ENCODE measurements at regions not wholly inside any gene's neighbourhood (a gene's known extent, or its start where the extent isn't known, plus 50 kb on each side); places are given as distances from the start of the nearest gene placed in this dataset.

DNA sequence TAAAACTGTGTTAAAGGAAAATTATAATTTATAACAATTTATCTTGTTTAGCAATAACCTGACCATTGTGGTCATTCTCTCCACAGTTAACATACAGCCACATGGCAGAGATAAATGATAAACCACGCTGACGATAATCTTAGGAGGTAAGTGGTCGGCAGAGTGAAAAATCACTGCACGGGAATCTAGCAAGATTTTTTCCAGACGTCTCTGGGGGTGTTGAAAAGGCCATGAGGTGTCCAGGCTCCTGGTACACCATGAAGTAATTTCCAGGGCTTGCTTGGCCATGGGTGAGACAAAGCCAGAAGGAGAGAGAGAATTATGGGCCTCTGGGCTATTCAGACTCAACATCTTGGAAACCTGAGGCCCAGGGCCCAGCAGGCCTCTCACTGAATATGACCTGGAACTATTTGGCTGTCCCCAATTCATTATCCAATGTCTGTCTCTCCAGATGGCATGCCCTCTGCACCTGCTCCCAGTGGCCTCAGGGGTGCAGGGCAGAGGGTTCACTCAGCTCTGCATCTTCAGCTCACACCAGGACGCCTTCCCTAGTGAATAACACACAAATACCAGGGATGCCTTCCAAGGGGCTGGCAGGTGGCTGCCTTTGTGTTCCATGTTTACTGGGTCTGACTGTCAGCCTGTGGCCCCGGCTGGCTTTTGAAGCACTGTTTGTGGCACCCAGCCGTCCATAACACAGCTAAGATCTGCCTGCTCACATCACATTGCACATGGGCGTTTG lies 590.4 kb upstream of the PFKP start:
- no peak overlapping the region for H4K91ac ChIP-seq (ENCODE audit: low read depth, low read length, poor library complexity)
- DNase-seq (ENCODE audit: low spot score) = peak; percentile 51
- WGBS, 2 donors (ENCODE audit: extremely low coverage in 2 of 2, insufficient read length in 2 of 2, insufficient replicate concordance in 1 of 2) = no CpG with 5 or more reads among the region's 9 CpGs
- no peak overlapping the region for H2AK5ac ChIP-seq (ENCODE audit: low read depth, low read length)
- no peak overlapping the region for H3K4me3 ChIP-seq (ENCODE audit: low read length in 2 of 2)
- no peak overlapping the region for H3K9ac ChIP-seq (ENCODE audit: low read depth, low read length, poor library complexity)
- no peak overlapping the region for H3K18ac ChIP-seq (ENCODE audit: low read length)
- H3K4ac ChIP-seq (ENCODE audit: low read length) = no peak overlapping the region
- H3K36me3 ChIP-seq (replicated peaks in 1 of 2; ENCODE audit: control insufficient read depth in 2 of 2, insufficient read depth in 2 of 2, low read length in 2 of 2) = no peaks in the 10 kb centered on the region
- H3K23ac ChIP-seq (ENCODE audit: low read depth, low read length, poor library complexity) = no peak overlapping the region
- no peak overlapping the region for H3K4me2 ChIP-seq (ENCODE audit: insufficient read depth, low read length, poor library complexity, severe bottlenecking)
- peak overlapping the region; percentile 72 for H3K27ac ChIP-seq (replicated peaks; ENCODE audit: low read length)
- H2BK12ac ChIP-seq (ENCODE audit: low read length) = no peak overlapping the region
- no peak overlapping the region for H4K8ac ChIP-seq (ENCODE audit: low read depth, low read length)
- peaks cover 0 to 5% of the 10 kb centered on the region in 2 donors for H3K9me3 ChIP-seq (replicated peaks in 1 of 2; ENCODE audit: control insufficient read depth in 2 of 2, insufficient read depth in 1 of 2, low read depth in 1 of 2, low read length in 2 of 2)
- H2BK15ac ChIP-seq (ENCODE audit: low read length) = no peak overlapping the region
- H3K14ac ChIP-seq (ENCODE audit: low read length) = no peak overlapping the region
- no peak overlapping the region for H2BK5ac ChIP-seq (ENCODE audit: low read length)
- H3K79me1 ChIP-seq (ENCODE audit: low read depth, low read length) = no peaks in the 10 kb centered on the region
- no peak overlapping the region for H2BK120ac ChIP-seq (ENCODE audit: low read depth, low read length)
- H2AFZ ChIP-seq (ENCODE audit: low read length) = peak overlapping the region; percentile 39
- peaks cover 2 to 7% of the 10 kb centered on the region in 2 donors for H3K4me1 ChIP-seq (ENCODE audit: control insufficient read depth in 2 of 2, insufficient read depth in 1 of 2, low read depth in 1 of 2, low read length in 2 of 2)
- H3K27me3 ChIP-seq (ENCODE audit: control insufficient read depth in 3 of 3, insufficient read depth in 3 of 3, low read depth in 1 of 3, low read length in 3 of 3) = no peaks in the 10 kb centered on the region

DNA sequence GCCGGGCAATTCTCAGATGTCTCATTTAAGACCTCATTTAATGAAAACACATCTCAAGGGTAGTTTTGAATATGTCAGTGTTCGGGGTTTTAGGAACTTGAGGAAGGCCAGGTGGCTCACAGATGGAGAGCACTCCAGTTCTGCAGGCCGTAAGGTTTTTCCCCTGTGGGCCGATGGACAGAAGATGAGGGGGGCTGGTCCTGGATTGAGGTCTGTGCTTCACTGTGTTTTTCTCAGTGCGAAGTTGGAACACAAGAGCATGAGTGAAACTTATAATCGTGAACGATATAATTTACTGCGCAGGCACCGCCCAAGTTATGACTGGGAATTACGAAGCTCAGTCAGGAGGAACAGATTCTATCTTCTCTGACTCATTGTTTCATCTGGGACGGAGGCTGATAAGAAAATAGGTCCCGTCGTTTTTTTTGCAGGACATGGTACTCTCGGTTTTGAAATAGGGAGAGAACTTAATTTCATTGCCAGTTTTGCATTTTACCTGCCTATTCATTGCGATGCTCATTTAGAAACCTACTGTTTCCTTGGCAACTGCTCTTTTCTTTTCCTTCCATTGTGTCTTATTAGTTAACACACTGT lies 591.0 kb upstream of the PFKP start:
- no peak overlapping the region for H4K8ac ChIP-seq (ENCODE audit: low read depth, low read length)
- no peak overlapping the region for H2BK15ac ChIP-seq (ENCODE audit: low read length)
- H3K4me3 ChIP-seq (ENCODE audit: low read length in 2 of 2) = no peak overlapping the region
- no peaks in the 10 kb centered on the region for H3K36me3 ChIP-seq (replicated peaks in 1 of 2; ENCODE audit: control insufficient read depth in 2 of 2, insufficient read depth in 2 of 2, low read length in 2 of 2)
- no peaks in the 10 kb centered on the region for H3K27me3 ChIP-seq (ENCODE audit: control insufficient read depth in 3 of 3, insufficient read depth in 3 of 3, low read depth in 1 of 3, low read length in 3 of 3)
- H2BK5ac ChIP-seq (ENCODE audit: low read length) = no peak overlapping the region
- no peak overlapping the region for H4K91ac ChIP-seq (ENCODE audit: low read depth, low read length, poor library complexity)
- peak overlapping the region; percentile 28 for H2AFZ ChIP-seq (ENCODE audit: low read length)
- WGBS, 2 donors (ENCODE audit: extremely low coverage in 2 of 2, insufficient read length in 2 of 2, insufficient replicate concordance in 1 of 2) = no CpG with 5 or more reads among the region's 15 CpGs
- no peak overlapping the region for H3K18ac ChIP-seq (ENCODE audit: low read length)
- no peak overlapping the region for H3K4me2 ChIP-seq (ENCODE audit: insufficient read depth, low read length, poor library complexity, severe bottlenecking)
- H3K4ac ChIP-seq (ENCODE audit: low read length) = no peak overlapping the region
- no peak overlapping the region for H2BK12ac ChIP-seq (ENCODE audit: low read length)
- no peak overlapping the region for H3K23ac ChIP-seq (ENCODE audit: low read depth, low read length, poor library complexity)
- H3K9ac ChIP-seq (ENCODE audit: low read depth, low read length, poor library complexity) = no peak overlapping the region
- no peak for DNase-seq (ENCODE audit: low spot score)
- H3K14ac ChIP-seq (ENCODE audit: low read length) = no peak overlapping the region
- H2AK5ac ChIP-seq (ENCODE audit: low read depth, low read length) = no peak overlapping the region
- no peak overlapping the region for H3K27ac ChIP-seq (replicated peaks; ENCODE audit: low read length)
- no peaks in the 10 kb centered on the region for H3K79me1 ChIP-seq (ENCODE audit: low read depth, low read length)
- H3K9me3 ChIP-seq (replicated peaks in 1 of 2; ENCODE audit: control insufficient read depth in 2 of 2, insufficient read depth in 1 of 2, low read depth in 1 of 2, low read length in 2 of 2) = peaks cover 0 to 5% of the 10 kb centered on the region in 2 donors
- H3K4me1 ChIP-seq (ENCODE audit: control insufficient read depth in 2 of 2, insufficient read depth in 1 of 2, low read depth in 1 of 2, low read length in 2 of 2) = peaks cover 2 to 7% of the 10 kb centered on the region in 2 donors
- no peak overlapping the region for H2BK120ac ChIP-seq (ENCODE audit: low read depth, low read length)

DNA sequence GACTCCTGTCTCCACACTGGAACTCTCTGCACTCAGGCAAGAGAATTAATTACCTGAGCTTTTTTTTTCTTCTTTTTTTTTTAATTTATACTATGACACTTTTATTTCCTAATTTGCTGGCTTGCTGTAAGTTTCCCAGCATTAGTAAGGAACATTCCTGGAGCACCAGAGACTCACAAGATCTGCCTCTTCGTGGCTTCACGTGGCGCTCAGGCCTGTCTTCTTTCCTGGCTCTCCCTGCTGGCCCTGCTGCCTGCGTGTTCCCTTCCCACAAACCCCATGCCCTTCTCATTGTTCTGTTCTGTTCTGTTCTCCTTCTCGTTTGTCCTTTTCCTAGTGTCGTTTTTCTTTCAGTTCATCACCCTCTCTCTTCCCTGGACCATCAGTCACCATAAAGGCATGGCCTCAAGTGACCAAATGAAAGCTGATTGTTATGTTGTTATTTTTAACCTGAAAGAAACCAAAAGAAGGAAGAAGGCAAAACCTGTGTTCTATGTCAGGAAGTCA lies 591.6 kb upstream of the PFKP start:
- Histone ChIP-seq H2BK5ac (ENCODE audit: low read length) (no peak overlapping the region), H3K27me3 (ENCODE audit: control insufficient read depth in 3 of 3, insufficient read depth in 3 of 3, low read depth in 1 of 3, low read length in 3 of 3) (no peaks in the 10 kb centered on the region), H4K91ac (ENCODE audit: low read depth, low read length, poor library complexity) (no peak overlapping the region), H2AK5ac (ENCODE audit: low read depth, low read length) (no peak overlapping the region), H3K14ac (ENCODE audit: low read length) (no peak overlapping the region), H2BK120ac (ENCODE audit: low read depth, low read length) (no peak overlapping the region), H3K23ac (ENCODE audit: low read depth, low read length, poor library complexity) (no peak overlapping the region), H3K36me3 (replicated peaks in 1 of 2; ENCODE audit: control insufficient read depth in 2 of 2, insufficient read depth in 2 of 2, low read length in 2 of 2) (no peaks in the 10 kb centered on the region), H3K9me3 (replicated peaks in 1 of 2; ENCODE audit: control insufficient read depth in 2 of 2, insufficient read depth in 1 of 2, low read depth in 1 of 2, low read length in 2 of 2) (peaks cover 0 to 5% of the 10 kb centered on the region in 2 donors), H2BK15ac (ENCODE audit: low read length) (no peak overlapping the region), H3K4ac (ENCODE audit: low read length) (no peak overlapping the region), H3K18ac (ENCODE audit: low read length) (no peak overlapping the region), H3K79me1 (ENCODE audit: low read depth, low read length) (no peaks in the 10 kb centered on the region), H3K9ac (ENCODE audit: low read depth, low read length, poor library complexity) (no peak overlapping the region), H2BK12ac (ENCODE audit: low read length) (no peak overlapping the region), H3K4me3 (ENCODE audit: low read length in 2 of 2) (no peak overlapping the region), H3K27ac (replicated peaks; ENCODE audit: low read length) (no peak overlapping the region), H2AFZ (ENCODE audit: low read length) (peak overlapping the region; percentile 28), H4K8ac (ENCODE audit: low read depth, low read length) (no peak overlapping the region), H3K4me1 (ENCODE audit: control insufficient read depth in 2 of 2, insufficient read depth in 1 of 2, low read depth in 1 of 2, low read length in 2 of 2) (peaks cover 2 to 7% of the 10 kb centered on the region in 2 donors), H3K4me2 (ENCODE audit: insufficient read depth, low read length, poor library complexity, severe bottlenecking) (no peak overlapping the region)
- no peak for DNase-seq (ENCODE audit: low spot score)
- WGBS, 2 donors (ENCODE audit: extremely low coverage in 2 of 2, insufficient read length in 2 of 2, insufficient replicate concordance in 1 of 2) = no CpG with 5 or more reads among the region's 6 CpGs

DNA sequence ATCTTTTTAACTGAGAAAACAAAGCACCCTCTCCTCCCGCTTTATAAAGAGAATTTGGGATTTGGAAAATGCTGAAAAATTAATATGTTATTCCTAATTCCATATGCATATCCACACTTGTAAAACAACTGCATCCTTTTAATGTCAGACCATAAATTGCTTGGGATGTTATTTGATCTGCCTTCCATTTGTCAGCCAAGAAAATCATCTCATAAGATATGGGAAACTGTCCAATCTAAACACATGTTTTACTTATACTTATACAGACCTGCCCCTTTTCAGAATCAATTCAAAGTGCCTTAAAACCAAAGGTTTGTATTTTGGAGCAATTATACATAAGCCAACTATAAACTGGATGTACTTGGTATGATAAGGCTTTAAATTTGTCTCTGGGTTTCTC lies 595.5 kb upstream of the PFKP start:
- H3K4me3 ChIP-seq (ENCODE audit: low read length in 2 of 2) = no peak overlapping the region
- H4K91ac ChIP-seq (ENCODE audit: low read depth, low read length, poor library complexity) = no peak overlapping the region
- H2AFZ ChIP-seq (ENCODE audit: low read length) = no peak overlapping the region
- no peak overlapping the region for H2BK120ac ChIP-seq (ENCODE audit: low read depth, low read length)
- H3K23ac ChIP-seq (ENCODE audit: low read depth, low read length, poor library complexity) = no peak overlapping the region
- peaks cover 0 to 5% of the 10 kb centered on the region in 2 donors for H3K9me3 ChIP-seq (replicated peaks in 1 of 2; ENCODE audit: control insufficient read depth in 2 of 2, insufficient read depth in 1 of 2, low read depth in 1 of 2, low read length in 2 of 2)
- H3K4me1 ChIP-seq (ENCODE audit: control insufficient read depth in 2 of 2, insufficient read depth in 1 of 2, low read depth in 1 of 2, low read length in 2 of 2) = peaks cover 0 to 5% of the 10 kb centered on the region in 2 donors
- no peak for DNase-seq (ENCODE audit: low spot score)
- no peak overlapping the region for H2BK5ac ChIP-seq (ENCODE audit: low read length)
- no peak overlapping the region for H2AK5ac ChIP-seq (ENCODE audit: low read depth, low read length)
- H3K4ac ChIP-seq (ENCODE audit: low read length) = no peak overlapping the region
- WGBS, 2 donors (ENCODE audit: extremely low coverage in 2 of 2, insufficient read length in 2 of 2, insufficient replicate concordance in 1 of 2) = no CpG with 5 or more reads among the region's 1 CpG
- no peak overlapping the region for H3K14ac ChIP-seq (ENCODE audit: low read length)
- H3K18ac ChIP-seq (ENCODE audit: low read length) = no peak overlapping the region
- H3K4me2 ChIP-seq (ENCODE audit: insufficient read depth, low read length, poor library complexity, severe bottlenecking) = no peak overlapping the region
- no peak overlapping the region for H2BK15ac ChIP-seq (ENCODE audit: low read length)
- no peak overlapping the region for H3K9ac ChIP-seq (ENCODE audit: low read depth, low read length, poor library complexity)
- no peak overlapping the region for H3K27ac ChIP-seq (replicated peaks; ENCODE audit: low read length)
- H2BK12ac ChIP-seq (ENCODE audit: low read length) = no peak overlapping the region
- H3K36me3 ChIP-seq (replicated peaks in 1 of 2; ENCODE audit: control insufficient read depth in 2 of 2, insufficient read depth in 2 of 2, low read length in 2 of 2) = no peaks in the 10 kb centered on the region
- no peaks in the 10 kb centered on the region for H3K27me3 ChIP-seq (ENCODE audit: control insufficient read depth in 3 of 3, insufficient read depth in 3 of 3, low read depth in 1 of 3, low read length in 3 of 3)
- no peaks in the 10 kb centered on the region for H3K79me1 ChIP-seq (ENCODE audit: low read depth, low read length)
- H4K8ac ChIP-seq (ENCODE audit: low read depth, low read length) = no peak overlapping the region
